ENCODE measurements at regions not wholly inside any gene's neighbourhood (a gene's known extent, or its start where the extent isn't known, plus 50 kb on each side); places are given as distances from the start of the nearest gene placed in this dataset.

DNA sequence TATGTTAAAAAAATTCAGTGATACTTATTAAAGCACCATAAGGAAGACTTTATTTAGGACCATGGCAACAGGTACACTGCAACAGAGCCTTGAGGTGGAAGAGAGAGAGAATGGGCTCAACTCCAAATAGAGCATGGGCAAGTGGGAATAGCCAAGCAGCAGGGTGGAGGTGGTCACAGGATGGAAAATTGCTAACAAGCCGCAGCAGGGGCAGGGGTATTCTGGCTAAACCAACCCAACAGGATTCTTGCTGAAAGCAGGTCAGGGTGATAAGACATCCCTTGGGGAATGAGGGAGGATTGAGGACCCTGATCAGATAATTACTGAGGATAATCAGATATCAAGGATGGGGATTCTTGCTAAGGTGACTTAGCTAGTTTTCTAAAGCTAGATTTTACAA lies 177.5 kb downstream of the ZIC3 start:
- Histone ChIP-seq H3K4me3 (ENCODE audit: insufficient read depth, low read length, poor library complexity, severe bottlenecking) (no peak overlapping the region), H3K4me2 (ENCODE audit: low read depth, low read length, poor library complexity, severe bottlenecking) (no peak overlapping the region), H3K27me3 (ENCODE audit: low read length) (no peaks in the 10 kb centered on the region), H4K20me1 (ENCODE audit: low read depth, low read length) (no peaks in the 10 kb centered on the region), H3K27ac (ENCODE audit: low read depth, low read length) (no peak overlapping the region), H3K79me2 (ENCODE audit: insufficient read depth, low read length) (no peaks in the 10 kb centered on the region), H3F3A (ENCODE audit: insufficient read depth) (no peaks in the 10 kb centered on the region), H3K9me2 (replicated peaks; ENCODE audit: insufficient read depth, low read length) (no peaks in the 10 kb centered on the region), H2AFZ (ENCODE audit: low read depth, low read length, severe bottlenecking) (no peak overlapping the region), H3K9ac (ENCODE audit: low read length) (no peak overlapping the region), H3K9me3 (ENCODE audit: insufficient read depth, low read length) (no peaks in the 10 kb centered on the region), H3K36me3 (ENCODE audit: low read length) (no peaks in the 10 kb centered on the region)
- no peak for TF ChIP-seq EZH2phosphoT487 (conservative IDR thresholded peaks at IDR 0.05; ENCODE audit: low read length)
- TF ChIP-seq, protein P1, sequence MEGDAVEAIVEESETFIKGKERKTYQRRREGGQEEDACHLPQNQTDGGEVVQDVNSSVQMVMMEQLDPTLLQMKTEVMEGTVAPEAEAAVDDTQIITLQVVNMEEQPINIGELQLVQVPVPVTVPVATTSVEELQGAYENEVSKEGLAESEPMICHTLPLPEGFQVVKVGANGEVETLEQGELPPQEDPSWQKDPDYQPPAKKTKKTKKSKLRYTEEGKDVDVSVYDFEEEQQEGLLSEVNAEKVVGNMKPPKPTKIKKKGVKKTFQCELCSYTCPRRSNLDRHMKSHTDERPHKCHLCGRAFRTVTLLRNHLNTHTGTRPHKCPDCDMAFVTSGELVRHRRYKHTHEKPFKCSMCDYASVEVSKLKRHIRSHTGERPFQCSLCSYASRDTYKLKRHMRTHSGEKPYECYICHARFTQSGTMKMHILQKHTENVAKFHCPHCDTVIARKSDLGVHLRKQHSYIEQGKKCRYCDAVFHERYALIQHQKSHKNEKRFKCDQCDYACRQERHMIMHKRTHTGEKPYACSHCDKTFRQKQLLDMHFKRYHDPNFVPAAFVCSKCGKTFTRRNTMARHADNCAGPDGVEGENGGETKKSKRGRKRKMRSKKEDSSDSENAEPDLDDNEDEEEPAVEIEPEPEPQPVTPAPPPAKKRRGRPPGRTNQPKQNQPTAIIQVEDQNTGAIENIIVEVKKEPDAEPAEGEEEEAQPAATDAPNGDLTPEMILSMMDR (IDR thresholded peaks at IDR 0.05; ENCODE audit: insufficient read depth, low read length, poor library complexity, severe bottlenecking) = no peak

DNA sequence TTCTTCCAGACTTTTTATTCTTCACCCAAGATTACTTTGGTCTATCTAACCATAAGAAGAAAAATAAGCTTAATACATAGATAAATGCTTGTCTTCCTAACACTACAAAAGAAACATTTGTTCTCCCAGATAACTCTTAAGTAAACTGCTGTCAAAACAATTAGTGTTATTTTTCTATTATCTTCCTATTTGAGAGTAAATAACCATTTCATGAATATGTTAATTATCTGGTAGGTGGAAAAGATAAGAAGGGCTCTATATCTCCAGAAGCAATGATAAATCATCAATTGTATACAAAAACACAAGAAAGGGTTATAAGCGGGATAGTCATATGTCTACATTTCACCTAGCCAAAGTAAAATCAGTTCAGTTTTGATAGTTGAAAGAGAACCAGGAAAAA lies 180.4 kb downstream of the ZIC3 start:
- no peak overlapping the region for H3K27ac ChIP-seq (ENCODE audit: low read depth, low read length)
- no peak for TF ChIP-seq EZH2phosphoT487 (conservative IDR thresholded peaks at IDR 0.05; ENCODE audit: low read length)
- H3K9ac ChIP-seq (ENCODE audit: low read length) = no peak overlapping the region
- no peaks in the 10 kb centered on the region for H3K36me3 ChIP-seq (ENCODE audit: low read length)
- no peak overlapping the region for H3K4me3 ChIP-seq (ENCODE audit: insufficient read depth, low read length, poor library complexity, severe bottlenecking)
- H3K9me2 ChIP-seq (replicated peaks; ENCODE audit: insufficient read depth, low read length) = no peaks in the 10 kb centered on the region
- H2AFZ ChIP-seq (ENCODE audit: low read depth, low read length, severe bottlenecking) = no peak overlapping the region
- H4K20me1 ChIP-seq (ENCODE audit: low read depth, low read length) = no peaks in the 10 kb centered on the region
- H3K27me3 ChIP-seq (ENCODE audit: low read length) = no peaks in the 10 kb centered on the region
- H3K79me2 ChIP-seq (ENCODE audit: insufficient read depth, low read length) = no peaks in the 10 kb centered on the region
- no peaks in the 10 kb centered on the region for H3F3A ChIP-seq (ENCODE audit: insufficient read depth)
- no peak overlapping the region for H3K4me2 ChIP-seq (ENCODE audit: low read depth, low read length, poor library complexity, severe bottlenecking)
- H3K9me3 ChIP-seq (ENCODE audit: insufficient read depth, low read length) = no peaks in the 10 kb centered on the region

DNA sequence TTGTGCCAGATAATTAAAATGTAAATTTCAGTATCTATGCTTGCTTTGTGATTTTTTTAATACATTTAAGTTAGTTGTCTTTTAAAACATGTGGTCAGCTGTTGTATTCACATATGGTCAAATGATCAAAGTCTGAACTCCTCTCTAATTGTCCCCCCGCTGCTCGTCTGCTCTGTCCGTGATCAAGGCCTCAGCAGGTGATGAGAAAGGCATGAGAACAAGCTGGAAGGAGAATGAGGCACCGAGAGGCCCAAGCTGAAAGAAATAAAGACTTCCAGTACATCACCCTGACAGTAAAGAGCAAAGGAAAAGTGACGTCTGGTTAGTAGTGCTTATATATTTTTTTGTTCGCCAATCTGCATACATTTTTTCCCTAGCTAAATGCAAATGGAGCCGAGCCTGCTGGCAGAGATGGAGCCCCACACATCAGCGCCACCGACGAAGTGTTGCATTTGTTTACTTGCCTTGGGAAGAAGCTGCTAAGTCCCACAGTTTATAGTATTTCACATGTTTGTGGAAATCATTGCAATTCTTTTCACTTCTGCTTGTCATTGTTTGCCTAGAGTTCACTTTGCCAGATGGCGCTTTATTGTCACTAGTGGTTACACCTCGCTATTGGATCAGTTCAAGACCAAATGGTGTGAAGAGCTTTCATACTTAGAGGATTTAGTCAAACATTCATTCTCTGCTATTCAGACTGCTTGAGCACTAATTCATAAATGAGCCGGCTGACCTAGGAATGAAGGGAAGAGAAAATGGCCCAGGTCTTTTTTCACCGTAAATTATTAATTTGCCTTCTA lies 181.5 kb downstream of the ZIC3 start:
- no peaks in the 10 kb centered on the region for H3F3A ChIP-seq (ENCODE audit: insufficient read depth)
- H4K20me1 ChIP-seq (ENCODE audit: low read depth, low read length) = no peaks in the 10 kb centered on the region
- no peaks in the 10 kb centered on the region for H3K27me3 ChIP-seq (ENCODE audit: low read length)
- H3K4me2 ChIP-seq (ENCODE audit: low read depth, low read length, poor library complexity, severe bottlenecking) = no peak overlapping the region
- H3K79me2 ChIP-seq (ENCODE audit: insufficient read depth, low read length) = no peaks in the 10 kb centered on the region
- no peaks in the 10 kb centered on the region for H3K9me3 ChIP-seq (ENCODE audit: insufficient read depth, low read length)
- H3K36me3 ChIP-seq (ENCODE audit: low read length) = no peaks in the 10 kb centered on the region
- no peaks in the 10 kb centered on the region for H3K9me2 ChIP-seq (replicated peaks; ENCODE audit: insufficient read depth, low read length)
- no peak overlapping the region for H3K4me3 ChIP-seq (ENCODE audit: insufficient read depth, low read length, poor library complexity, severe bottlenecking)
- H3K9ac ChIP-seq (ENCODE audit: low read length) = no peak overlapping the region
- no peak overlapping the region for H2AFZ ChIP-seq (ENCODE audit: low read depth, low read length, severe bottlenecking)
- H3K27ac ChIP-seq (ENCODE audit: low read depth, low read length) = no peak overlapping the region
- TF ChIP-seq, protein P1 (IDR thresholded peaks at IDR 0.05; ENCODE audit: insufficient read depth, low read length, poor library complexity, severe bottlenecking) = no peak
- TF ChIP-seq EZH2phosphoT487 (conservative IDR thresholded peaks at IDR 0.05; ENCODE audit: low read length) = no peak

DNA sequence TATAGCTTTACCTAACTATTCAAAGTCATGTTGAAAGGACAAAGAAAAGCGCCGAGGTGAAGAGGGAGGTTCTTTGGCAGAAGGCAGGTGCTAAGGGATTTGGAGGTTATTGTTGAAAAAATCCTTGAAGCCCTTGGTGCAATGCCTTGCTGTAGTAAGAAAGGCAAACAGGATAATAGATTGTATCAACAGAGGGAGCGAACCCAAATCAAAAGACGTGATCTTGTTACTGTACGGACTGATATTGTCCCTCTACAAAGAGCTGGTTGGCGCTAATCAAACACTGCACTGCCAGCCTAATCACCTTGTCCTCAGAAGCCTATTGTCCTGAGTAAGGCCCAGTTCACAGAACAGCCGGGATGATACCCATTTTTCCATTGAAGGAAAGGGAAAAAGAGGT lies 182.9 kb downstream of the ZIC3 start:
- no peak overlapping the region for H2AFZ ChIP-seq (ENCODE audit: low read depth, low read length, severe bottlenecking)
- no peak overlapping the region for H3K4me2 ChIP-seq (ENCODE audit: low read depth, low read length, poor library complexity, severe bottlenecking)
- TF ChIP-seq, protein P1 (IDR thresholded peaks at IDR 0.05; ENCODE audit: insufficient read depth, low read length, poor library complexity, severe bottlenecking) = no peak
- H3K36me3 ChIP-seq (ENCODE audit: low read length) = no peaks in the 10 kb centered on the region
- H3K9ac ChIP-seq (ENCODE audit: low read length) = no peak overlapping the region
- H3K9me3 ChIP-seq (ENCODE audit: insufficient read depth, low read length) = no peaks in the 10 kb centered on the region
- no peak overlapping the region for H3K27ac ChIP-seq (ENCODE audit: low read depth, low read length)
- H3F3A ChIP-seq (ENCODE audit: insufficient read depth) = no peaks in the 10 kb centered on the region
- no peaks in the 10 kb centered on the region for H4K20me1 ChIP-seq (ENCODE audit: low read depth, low read length)
- H3K79me2 ChIP-seq (ENCODE audit: insufficient read depth, low read length) = no peaks in the 10 kb centered on the region
- no peak overlapping the region for H3K4me3 ChIP-seq (ENCODE audit: insufficient read depth, low read length, poor library complexity, severe bottlenecking)
- H3K9me2 ChIP-seq (replicated peaks; ENCODE audit: insufficient read depth, low read length) = no peaks in the 10 kb centered on the region
- no peaks in the 10 kb centered on the region for H3K27me3 ChIP-seq (ENCODE audit: low read length)
